GM19372 (cell line): ENCODE measurements at regions not wholly inside any gene's neighbourhood (a gene's known extent, or its start where the extent isn't known, plus 50 kb on each side); places are given as distances from the start of the nearest gene placed in this dataset.
"Not testable (repeated sequence)": the region's sequence is repeated elsewhere in the genome, so short reads cannot be mapped to it uniquely, and the experiment has no call there.

Experiments
- ATAC-seq: cut with Tn5 transposase; IDR thresholded peaks from one replicate; pipeline ENCODE4 v1.9.1; 2021; ENCODE audit warnings: mild to moderate bottlenecking, low read depth, moderate library complexity; ENCODE audit not compliant: unreplicated experiment

DNA sequence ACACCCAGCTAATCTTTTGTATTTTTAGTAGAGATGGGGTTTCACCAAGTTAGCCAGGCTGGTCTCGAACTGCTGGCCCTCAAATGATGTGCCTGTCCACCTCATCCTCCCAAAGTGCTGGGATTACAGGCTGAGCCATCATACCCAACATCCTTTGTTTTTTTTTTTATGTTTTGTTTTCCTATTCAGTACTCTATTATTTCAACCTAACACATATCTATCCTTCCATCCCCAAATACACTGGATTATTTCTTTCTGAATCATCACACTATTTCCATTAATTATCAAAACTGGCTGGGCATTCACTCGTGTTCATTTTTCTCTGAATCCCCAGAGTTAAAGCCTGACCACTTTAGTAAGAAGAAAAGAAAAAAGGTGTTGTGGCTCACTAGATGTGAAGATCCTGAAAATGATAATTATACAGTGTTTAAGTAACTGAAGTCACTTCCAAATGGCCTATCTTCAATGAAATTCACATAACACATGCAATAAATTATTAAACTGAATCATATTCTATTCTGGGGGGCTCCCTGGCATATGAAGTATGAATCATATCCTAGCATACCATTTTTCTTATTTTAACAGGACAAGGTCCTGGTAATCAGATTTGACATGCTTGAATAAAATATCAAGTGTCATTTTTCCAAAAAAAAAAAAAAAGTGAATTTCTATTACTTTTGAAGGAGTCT is 1754.2 kb downstream of the BRINP3 start:
- ATAC-seq, result no peak

GRCh38 chr1:188729039-188729438 is 1748.6 kb downstream of the BRINP3 start:
- no peak for ATAC-seq

- no peak for ATAC-seq
Measured at GRCh38 chr1:188735567-188735966, 1742.1 kb downstream of the BRINP3 start.

- not testable (repeated sequence) for ATAC-seq
Measured at GRCh38 chr1:188749275-188749674, 1728.4 kb downstream of the BRINP3 start.

DNA sequence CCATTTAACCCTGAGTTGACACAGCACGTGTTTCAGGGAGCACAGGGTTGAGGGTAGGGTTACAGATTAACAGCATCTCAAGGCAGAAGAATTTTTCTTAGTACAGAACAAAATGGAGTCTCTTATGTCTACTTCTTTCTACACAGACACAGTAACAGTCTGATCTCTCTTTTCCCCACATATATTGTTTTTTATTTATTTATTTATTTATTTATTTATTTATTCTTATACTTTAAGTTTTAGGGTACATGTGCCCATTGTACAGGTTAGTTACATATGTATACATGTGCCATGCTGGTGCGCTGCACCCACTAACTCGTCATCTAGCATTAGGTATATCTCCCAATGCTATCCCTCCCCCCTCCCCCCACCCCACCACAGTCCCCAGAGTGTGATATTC is 1725.6 kb downstream of the BRINP3 start:
- not testable (repeated sequence) for ATAC-seq

DNA sequence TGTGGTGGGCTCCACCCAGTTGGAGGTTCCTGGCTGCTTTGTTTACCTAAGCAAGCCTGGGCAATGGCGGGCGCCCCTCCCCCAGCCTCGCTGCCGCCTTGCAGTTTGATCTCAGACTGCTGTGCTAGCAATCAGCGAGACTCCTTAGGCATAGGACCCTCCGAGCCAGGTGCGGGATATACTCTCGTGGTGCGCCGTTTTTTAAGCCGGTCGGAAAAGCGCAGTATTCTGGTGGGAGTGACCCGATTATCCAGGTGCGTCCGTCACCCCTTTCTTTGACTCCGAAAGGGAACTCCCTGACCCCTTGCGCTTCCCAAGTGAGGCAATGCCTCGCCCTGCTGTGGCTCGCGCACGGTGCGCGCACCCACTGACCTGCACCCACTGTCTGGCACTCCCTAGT is 1719.9 kb downstream of the BRINP3 start:
- ATAC-seq, result not testable (repeated sequence)

GRCh38 chr1:188761226-188761625 is 1716.4 kb downstream of the BRINP3 start:
- no peak for ATAC-seq

- ATAC-seq, result no peak
Measured at GRCh38 chr1:188762166-188762743, 1715.4 kb downstream of the BRINP3 start.

- ATAC-seq, result no peak
Measured at GRCh38 chr1:188763541-188763940, 1714.1 kb downstream of the BRINP3 start.

GRCh38 chr1:188769181-188769580 is 1708.5 kb downstream of the BRINP3 start:
- ATAC-seq, result no peak

DNA sequence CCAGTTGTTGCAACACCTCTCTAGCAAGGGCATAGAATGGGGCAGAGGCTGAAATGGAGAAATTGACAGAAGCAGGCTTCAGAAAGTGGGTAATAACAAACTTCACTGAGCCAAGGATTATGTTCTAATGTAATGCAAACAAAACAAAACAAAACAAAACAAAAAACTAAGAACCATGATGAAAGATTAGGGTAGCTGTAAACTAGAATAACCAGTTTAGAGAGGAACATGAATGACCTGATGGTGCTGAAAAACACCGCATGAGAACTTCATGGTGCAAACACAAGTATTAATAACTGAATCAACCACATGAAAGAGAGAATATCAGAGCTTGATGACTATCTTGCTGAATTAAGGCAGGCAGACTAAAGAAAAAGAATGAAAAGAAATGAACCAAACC is 1707.7 kb downstream of the BRINP3 start:
- no peak for ATAC-seq

DNA sequence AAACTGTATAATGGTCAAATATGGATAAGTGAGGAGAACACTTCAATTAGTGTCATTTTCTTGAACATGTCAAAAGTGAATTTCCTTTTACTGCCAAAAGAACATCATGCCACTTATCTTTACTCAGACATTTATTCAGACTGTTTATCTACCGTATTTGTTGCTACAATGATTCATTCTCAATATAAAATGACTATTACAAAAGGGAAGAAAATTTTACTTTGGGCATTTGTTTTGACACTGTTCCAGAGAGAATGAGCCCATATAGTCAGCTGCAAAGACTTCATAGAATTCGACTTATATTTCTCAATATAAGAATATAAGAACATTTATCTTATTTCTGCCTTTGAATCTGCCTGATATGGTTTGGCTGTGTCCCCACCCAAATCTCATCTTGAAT is 1699.1 kb downstream of the BRINP3 start:
- ATAC-seq, result no peak

DNA sequence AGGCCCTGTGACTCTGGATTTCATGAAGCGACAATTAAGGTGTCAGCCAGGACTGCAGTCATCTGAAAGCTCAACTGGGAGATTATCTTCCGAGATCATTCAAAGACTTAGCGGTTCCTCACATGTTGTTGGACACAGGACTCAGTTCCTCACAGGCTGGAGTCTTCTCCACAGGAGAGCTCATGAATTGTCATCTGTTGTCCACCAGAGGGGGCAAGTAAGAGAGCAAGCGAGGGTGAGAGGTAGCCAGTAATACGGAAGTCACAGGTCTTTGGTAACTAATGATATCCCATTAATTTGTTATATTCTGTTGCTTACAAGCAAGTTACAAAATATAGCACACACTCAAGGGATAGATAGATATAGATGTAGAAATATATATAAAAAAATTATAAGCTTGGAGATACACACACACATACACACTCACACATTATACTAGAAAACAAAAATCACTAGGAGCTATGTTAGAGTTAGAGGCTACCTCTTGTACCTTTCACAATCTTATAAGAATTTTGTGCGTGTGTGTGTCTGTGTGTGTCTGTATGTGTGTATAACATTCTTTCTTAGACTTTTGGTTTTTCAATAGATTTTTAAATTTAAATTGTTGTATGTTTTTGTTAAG is 1695.3 kb downstream of the BRINP3 start:
- peak; percentile 88 for ATAC-seq

GRCh38 chr1:188794969-188795368 is 1682.7 kb downstream of the BRINP3 start:
- no peak for ATAC-seq

GRCh38 chr1:188812153-188812552 is 1665.5 kb downstream of the BRINP3 start:
- not testable (repeated sequence) for ATAC-seq

DNA sequence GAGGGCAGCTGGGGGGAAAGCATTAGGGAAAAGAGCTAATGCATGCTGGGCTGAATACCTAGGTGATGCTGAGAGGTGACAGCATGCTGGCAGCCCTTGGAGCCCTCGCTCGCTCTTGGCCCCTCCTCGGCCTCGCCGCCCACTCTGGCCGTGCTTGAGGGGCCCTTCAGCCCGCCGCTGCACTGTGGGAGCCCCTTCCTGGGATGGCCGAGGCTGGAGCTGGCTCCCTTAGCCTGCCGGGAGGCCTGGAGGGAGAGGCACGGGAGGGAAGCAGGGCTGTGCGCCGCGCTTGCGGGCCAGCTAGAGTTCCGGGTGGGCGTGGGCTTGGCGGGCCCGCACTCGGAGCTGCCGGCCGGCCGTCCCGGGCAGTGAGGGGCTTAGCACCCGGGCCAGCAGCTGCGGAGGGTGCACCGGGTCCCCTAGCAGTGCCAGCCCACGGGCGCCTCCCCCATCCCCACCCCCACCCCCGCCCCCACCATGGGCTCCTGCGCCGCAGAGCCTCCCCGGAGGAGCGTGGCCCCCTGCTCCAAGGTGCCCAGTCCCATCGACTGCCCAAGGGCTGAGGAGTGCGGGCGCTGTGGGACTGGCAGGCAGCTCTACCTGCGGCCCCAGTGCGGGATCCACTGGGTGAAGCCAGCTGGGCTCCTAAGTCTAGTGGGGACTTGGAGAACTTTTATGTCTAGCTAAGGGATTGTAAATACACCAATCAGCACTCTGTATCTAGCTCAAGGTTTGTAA is 1664.7 kb downstream of the BRINP3 start:
- not testable (repeated sequence) for ATAC-seq

- ATAC-seq, result no peak
Measured at GRCh38 chr1:188817814-188818213, 1659.8 kb downstream of the BRINP3 start.

GRCh38 chr1:188822248-188822647 is 1655.4 kb downstream of the BRINP3 start:
- ATAC-seq, result no peak

GRCh38 chr1:188825471-188825870 is 1652.2 kb downstream of the BRINP3 start:
- no peak for ATAC-seq

GRCh38 chr1:188826800-188827199 is 1650.9 kb downstream of the BRINP3 start:
- ATAC-seq, result no peak

DNA sequence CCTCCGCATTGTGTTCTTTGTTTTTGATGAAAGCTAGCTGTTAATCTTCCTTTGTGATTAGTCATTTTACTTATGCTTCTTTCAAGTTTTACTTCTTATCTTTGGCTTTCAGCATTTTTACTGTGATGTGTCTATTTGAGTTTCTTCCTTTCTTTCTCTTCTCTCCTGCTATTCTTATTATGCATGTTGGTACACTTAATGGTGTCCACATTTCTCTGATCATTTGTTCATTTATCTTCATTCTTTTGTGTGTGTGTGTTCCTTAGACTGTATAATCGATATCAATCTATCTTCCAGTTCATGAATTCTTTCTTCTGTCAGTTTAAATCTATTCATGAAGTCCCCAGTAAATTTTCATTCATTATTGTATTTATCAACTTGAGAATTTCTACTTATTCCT is 1650.3 kb downstream of the BRINP3 start:
- ATAC-seq, result no peak
